Stimulated activated effector memory CD8-positive, alpha-beta T cell treated with anti-CD3 and anti-CD28 coated beads, Interleukin-12 subunit alpha, Interleukin-12 subunit beta, amount 100 ng/mL, for 72 hours (primary cell): ENCODE measurements at regions not wholly inside any gene's neighbourhood (a gene's known extent, or its start where the extent isn't known, plus 50 kb on each side); places are given as distances from the start of the nearest gene placed in this dataset.
A peak's percentile ranks its signal among the peaks of the same experiment; 100 is the strongest.

Experiments
- ATAC-seq: fragments of 150-1000 bp; cut with Tn5 transposase; 2 replicates; pipeline ENCODE4 v1.10.0; 2021
- DNase-seq, 2 donors: peaks; one replicate each; pipeline ENCODE4 v3.0.0; 2021 to 2022; ENCODE audit warnings: low spot score in 2 of 2
- H3K27ac Mint-ChIP-seq: one replicate; pipeline ENCODE4 v1.8.0; 2022; ENCODE audit warnings: mild to moderate bottlenecking, mixed read lengths
- H3K36me3 Mint-ChIP-seq: one replicate; pipeline ENCODE4 v1.8.0; 2022; ENCODE audit warnings: mild to moderate bottlenecking, mixed read lengths
- H3K4me1 Mint-ChIP-seq: one replicate; pipeline ENCODE4 v1.8.0; 2022; ENCODE audit warnings: mixed read lengths
- H3K4me3 Mint-ChIP-seq: one replicate; pipeline ENCODE4 v1.8.0; 2022; ENCODE audit warnings: mild to moderate bottlenecking, mixed read lengths
- H3K9me3 Mint-ChIP-seq: one replicate; pipeline ENCODE4 v1.8.0; 2022; ENCODE audit warnings: mixed read lengths

GRCh38 chr20:58103961-58104360, 124.5 kb downstream of the ANKRD60 start:
- no peak for DNase-seq
- Mint-ChIP-seq H3K4me1 (no peaks in the 10 kb centered on the region), H3K4me3 (no peak overlapping the region), H3K27ac (no peak overlapping the region), H3K9me3 (no peaks in the 10 kb centered on the region), H3K36me3 (no peaks in the 10 kb centered on the region)
- ATAC-seq = no peak

- Mint-ChIP-seq H3K36me3 (no peaks in the 10 kb centered on the region), H3K9me3 (no peaks in the 10 kb centered on the region), H3K4me3 (no peak overlapping the region), H3K4me1 (no peaks in the 10 kb centered on the region), H3K27ac (no peak overlapping the region)
- DNase-seq = no peak
- ATAC-seq = no peak
Measured at GRCh38 chr20:58103517-58103904, 124.9 kb downstream of the ANKRD60 start.

- Mint-ChIP-seq H3K36me3 (no peaks in the 10 kb centered on the region), H3K4me3 (no peak overlapping the region), H3K9me3 (no peaks in the 10 kb centered on the region), H3K27ac (no peak overlapping the region), H3K4me1 (no peaks in the 10 kb centered on the region)
- ATAC-seq (peak; percentile 66), DNase-seq (peak in 1 of 2 donors; percentile 38)
Measured at GRCh38 chr20:58102744-58103516, 125.5 kb downstream of the ANKRD60 start.

GRCh38 chr20:58102261-58102660, 126.2 kb downstream of the ANKRD60 start:
- Mint-ChIP-seq H3K36me3 (no peaks in the 10 kb centered on the region), H3K4me3 (no peak overlapping the region), H3K9me3 (no peaks in the 10 kb centered on the region), H3K27ac (no peak overlapping the region), H3K4me1 (no peaks in the 10 kb centered on the region)
- DNase-seq (no peak), ATAC-seq (no peak)

- DNase-seq = peak in 1 of 2 donors; percentile 36
- Mint-ChIP-seq H3K27ac (no peak overlapping the region), H3K4me1 (no peaks in the 10 kb centered on the region), H3K4me3 (no peak overlapping the region), H3K36me3 (no peaks in the 10 kb centered on the region), H3K9me3 (no peaks in the 10 kb centered on the region)
- no peak for ATAC-seq
Measured at GRCh38 chr20:58100731-58101356, 127.6 kb downstream of the ANKRD60 start.

GRCh38 chr20:58099956-58100730, 128.3 kb downstream of the ANKRD60 start:
- Mint-ChIP-seq H3K27ac (no peak overlapping the region), H3K36me3 (no peaks in the 10 kb centered on the region), H3K9me3 (no peaks in the 10 kb centered on the region), H3K4me3 (no peak overlapping the region), H3K4me1 (no peaks in the 10 kb centered on the region)
- DNase-seq = peak in 1 of 2 donors; percentile 40
- peak; percentile 12 for ATAC-seq

- no peak overlapping the region for H3K4me3 Mint-ChIP-seq
- no peak for ATAC-seq
- H3K9me3 Mint-ChIP-seq = no peaks in the 10 kb centered on the region
- no peak overlapping the region for H3K27ac Mint-ChIP-seq
- no peaks in the 10 kb centered on the region for H3K4me1 Mint-ChIP-seq
- H3K36me3 Mint-ChIP-seq = no peaks in the 10 kb centered on the region
- peak in 1 of 2 donors; percentile 26 for DNase-seq
Measured at GRCh38 chr20:58099291-58099935, 129.0 kb downstream of the ANKRD60 start.

GRCh38 chr20:58098571-58098970, 129.9 kb downstream of the ANKRD60 start:
- H3K9me3 Mint-ChIP-seq = no peaks in the 10 kb centered on the region
- ATAC-seq (no peak), DNase-seq (no peak)
- no peaks in the 10 kb centered on the region for H3K4me1 Mint-ChIP-seq
- H3K4me3 Mint-ChIP-seq = no peak overlapping the region
- H3K27ac Mint-ChIP-seq = no peak overlapping the region
- H3K36me3 Mint-ChIP-seq = no peaks in the 10 kb centered on the region

- DNase-seq (no peak), ATAC-seq (no peak)
- H3K36me3 Mint-ChIP-seq = no peaks in the 10 kb centered on the region
- H3K27ac Mint-ChIP-seq = no peak overlapping the region
- no peak overlapping the region for H3K4me3 Mint-ChIP-seq
- H3K9me3 Mint-ChIP-seq = no peaks in the 10 kb centered on the region
- H3K4me1 Mint-ChIP-seq = no peaks in the 10 kb centered on the region
Measured at GRCh38 chr20:58097943-58098342, 130.5 kb downstream of the ANKRD60 start.

- Mint-ChIP-seq H3K27ac (no peak overlapping the region), H3K36me3 (no peaks in the 10 kb centered on the region), H3K4me3 (no peak overlapping the region), H3K4me1 (no peaks in the 10 kb centered on the region), H3K9me3 (no peaks in the 10 kb centered on the region)
- DNase-seq (no peak), ATAC-seq (no peak)
Measured at GRCh38 chr20:58097429-58097828, 131.0 kb downstream of the ANKRD60 start.

- H3K36me3 Mint-ChIP-seq = no peaks in the 10 kb centered on the region
- DNase-seq = no peak
- H3K4me3 Mint-ChIP-seq = no peak overlapping the region
- no peak overlapping the region for H3K27ac Mint-ChIP-seq
- no peaks in the 10 kb centered on the region for H3K4me1 Mint-ChIP-seq
- no peaks in the 10 kb centered on the region for H3K9me3 Mint-ChIP-seq
- no peak for ATAC-seq
Measured at GRCh38 chr20:58096880-58097423, 131.5 kb downstream of the ANKRD60 start.

GRCh38 chr20:58094698-58095097, 133.8 kb downstream of the ANKRD60 start:
- ATAC-seq = no peak
- no peak overlapping the region for H3K4me3 Mint-ChIP-seq
- no peaks in the 10 kb centered on the region for H3K9me3 Mint-ChIP-seq
- H3K36me3 Mint-ChIP-seq = no peaks in the 10 kb centered on the region
- no peaks in the 10 kb centered on the region for H3K4me1 Mint-ChIP-seq
- no peak overlapping the region for H3K27ac Mint-ChIP-seq
- no peak for DNase-seq

- Mint-ChIP-seq H3K27ac (no peak overlapping the region), H3K36me3 (no peaks in the 10 kb centered on the region), H3K9me3 (no peaks in the 10 kb centered on the region), H3K4me3 (no peak overlapping the region), H3K4me1 (no peaks in the 10 kb centered on the region)
- DNase-seq = no peak
- ATAC-seq = no peak
Measured at GRCh38 chr20:58094160-58094559, 134.3 kb downstream of the ANKRD60 start.

- no peaks in the 10 kb centered on the region for H3K36me3 Mint-ChIP-seq
- no peak for ATAC-seq
- H3K4me1 Mint-ChIP-seq = no peaks in the 10 kb centered on the region
- H3K4me3 Mint-ChIP-seq = no peak overlapping the region
- DNase-seq = no peak
- H3K9me3 Mint-ChIP-seq = no peaks in the 10 kb centered on the region
- no peak overlapping the region for H3K27ac Mint-ChIP-seq
Measured at GRCh38 chr20:58092871-58093270, 135.6 kb downstream of the ANKRD60 start.

GRCh38 chr20:58092353-58092752, 136.1 kb downstream of the ANKRD60 start:
- Mint-ChIP-seq H3K4me3 (no peak overlapping the region), H3K27ac (no peak overlapping the region), H3K4me1 (no peaks in the 10 kb centered on the region), H3K9me3 (no peaks in the 10 kb centered on the region), H3K36me3 (no peaks in the 10 kb centered on the region)
- ATAC-seq = no peak
- no peak for DNase-seq
